OCI-LY3 (cell line): ENCODE measurements at regions not wholly inside any gene's neighbourhood (a gene's known extent, or its start where the extent isn't known, plus 50 kb on each side); places are given as distances from the start of the nearest gene placed in this dataset.

ENCODE experiments used
- H2AFZ ChIP-seq: fragments of 200-600, 300-600 bp; shearing (Covaris generic); 2 replicates; pipeline ENCODE4 v1.6.0; 2014; ENCODE audit warnings: antibody characterized with exemption, low read depth, low read length
- H3K27ac ChIP-seq: fragments of 200-600, 300-600 bp; sonication (generic); 2 replicates; pipeline ENCODE4 v1.5.1; 2014; ENCODE audit warnings: mild to moderate bottlenecking, low read length, moderate library complexity, mixed read lengths
- H3K27me3 ChIP-seq: fragments of 200-600, 300-600 bp; sonication (generic); 2 replicates; pipeline ENCODE4 v1.6.1; 2014; ENCODE audit warnings: low read depth, low read length, mixed read lengths
- H3K36me3 ChIP-seq: fragments of 200-600, 300-600 bp; sonication (generic); replicated peaks from 2 replicates; pipeline ENCODE3; 2014; ENCODE audit warnings: low read depth, low read length, mixed read lengths
- H3K4me1 ChIP-seq: fragments of 300-600, 200-600 bp; sonication (generic); 2 replicates; pipeline ENCODE4 v1.6.1; 2014; ENCODE audit warnings: low read length, mixed read lengths
- H3K4me2 ChIP-seq: fragments of 200-600, 300-600 bp; sonication (generic); 2 replicates; pipeline ENCODE4 v1.6.1; 2014; ENCODE audit warnings: low read length, mixed read lengths
- H3K4me3 ChIP-seq: fragments of 300-600, 200-600 bp; sonication (generic); 2 replicates; pipeline ENCODE4 v1.5.1; 2014; ENCODE audit warnings: antibody characterized with exemption, mild to moderate bottlenecking, low read length, moderate library complexity
- H3K79me2 ChIP-seq: fragments of 300-600, 200-600 bp; shearing (Covaris generic); 2 replicates; pipeline ENCODE4 v1.6.1; 2014; ENCODE audit warnings: mild to moderate bottlenecking, low read length, mixed read lengths
- H3K9ac ChIP-seq: fragments of 300-600, 200-600 bp; shearing (Covaris generic); 2 replicates; pipeline ENCODE4 v1.6.0; 2014; ENCODE audit warnings: mild to moderate bottlenecking, low read length, moderate library complexity
- H3K9me3 ChIP-seq: fragments of 200-600, 300-600 bp; shearing (Covaris generic); 2 replicates; pipeline ENCODE4 v1.6.1; 2014; ENCODE audit warnings: low read length, mixed read lengths; ENCODE audit not compliant: insufficient read depth
- H4K20me1 ChIP-seq: fragments of 200-600, 300-600 bp; sonication (generic); 2 replicates; pipeline ENCODE4 v1.6.1; 2016; ENCODE audit warnings: low read length, mixed read lengths; ENCODE audit not compliant: insufficient read depth
- CTCF ChIP-seq: fragments of 200-600, 300-600 bp; sonication (generic); IDR thresholded peaks from 2 replicates; pipeline ENCODE4 v1.5.1; 2014; ENCODE audit warnings: antibody characterized with exemption, low read length, low read depth
- EZH2phosphoT487 ChIP-seq: fragments of 200-600 bp; shearing (Covaris generic); IDR thresholded peaks from 2 replicates; pipeline ENCODE4 v1.6.1; 2018; ENCODE audit warnings: antibody characterized with exemption, mixed run types, low read depth

GRCh38 chr14:83744891-83745290 is 1785.1 kb upstream of the FLRT2 start:
- H3K27ac ChIP-seq: no peak overlapping the region
- no peaks in the 10 kb centered on the region for H3K36me3 ChIP-seq
- no peaks in the 10 kb centered on the region for H3K79me2 ChIP-seq
- no peaks in the 10 kb centered on the region for H3K27me3 ChIP-seq
- H3K9me3 ChIP-seq: no peaks in the 10 kb centered on the region
- H4K20me1 ChIP-seq: no peaks in the 10 kb centered on the region
- TF ChIP-seq CTCF: no peak
- H3K4me3 ChIP-seq: no peak overlapping the region
- no peak overlapping the region for H3K4me2 ChIP-seq
- H3K4me1 ChIP-seq: no peaks in the 10 kb centered on the region
- no peak overlapping the region for H2AFZ ChIP-seq
- no peak overlapping the region for H3K9ac ChIP-seq

- no peak overlapping the region for H3K27ac ChIP-seq
- H3K9ac ChIP-seq: no peak overlapping the region
Measured at GRCh38 chr14:83746336-83746735, 1783.6 kb upstream of the FLRT2 start.

GRCh38 chr14:83757916-83758315 is 1772.0 kb upstream of the FLRT2 start:
- Histone ChIP-seq H3K4me1 (no peaks in the 10 kb centered on the region), H3K4me3 (no peak overlapping the region), H2AFZ (no peak overlapping the region), H3K36me3 (no peaks in the 10 kb centered on the region), H4K20me1 (no peaks in the 10 kb centered on the region), H3K4me2 (no peak overlapping the region), H3K27ac (no peak overlapping the region), H3K9ac (no peak overlapping the region), H3K9me3 (no peaks in the 10 kb centered on the region), H3K79me2 (no peaks in the 10 kb centered on the region), H3K27me3 (no peaks in the 10 kb centered on the region)
- TF ChIP-seq EZH2phosphoT487 (no peak), CTCF (no peak)

More at GRCh38 chr14:83746336-83746735, 1783.6 kb upstream of the FLRT2 start:
- no peaks in the 10 kb centered on the region for H3K4me1 ChIP-seq
- H3K4me2 ChIP-seq: no peak overlapping the region
- no peak overlapping the region for H2AFZ ChIP-seq
- no peaks in the 10 kb centered on the region for H3K27me3 ChIP-seq
- no peaks in the 10 kb centered on the region for H3K36me3 ChIP-seq
- no peaks in the 10 kb centered on the region for H3K79me2 ChIP-seq
- H3K9me3 ChIP-seq: no peaks in the 10 kb centered on the region
- H4K20me1 ChIP-seq: no peaks in the 10 kb centered on the region
- no peak overlapping the region for H3K4me3 ChIP-seq
- no peak for TF ChIP-seq EZH2phosphoT487
- no peak for TF ChIP-seq CTCF

- Histone ChIP-seq H3K4me2 (no peak overlapping the region), H3K27ac (no peak overlapping the region), H3K4me1 (no peaks in the 10 kb centered on the region), H4K20me1 (no peaks in the 10 kb centered on the region), H3K79me2 (no peaks in the 10 kb centered on the region), H3K9me3 (no peaks in the 10 kb centered on the region), H3K9ac (no peak overlapping the region), H3K27me3 (no peaks in the 10 kb centered on the region), H3K4me3 (no peak overlapping the region), H2AFZ (no peak overlapping the region), H3K36me3 (no peaks in the 10 kb centered on the region)
- TF ChIP-seq CTCF (no peak), EZH2phosphoT487 (no peak)
Measured at GRCh38 chr14:83764656-83765599, 1765.0 kb upstream of the FLRT2 start.
